ENCODE measurements at regions not wholly inside any gene's neighbourhood (a gene's known extent, or its start where the extent isn't known, plus 50 kb on each side); places are given as distances from the start of the nearest gene placed in this dataset.

- TF ChIP-seq CTCF (IDR thresholded peaks at IDR 0.05): no peak
- TF ChIP-seq POLR2A (IDR thresholded peaks at IDR 0.05; ENCODE audit: low read depth): no peak
Observed at GRCh38 chr15:26438316-26438715, 334.6 kb downstream of the GABRB3 start.
